ENCODE measurements at regions not wholly inside any gene's neighbourhood (a gene's known extent, or its start where the extent isn't known, plus 50 kb on each side); places are given as distances from the start of the nearest gene placed in this dataset.

GRCh38 chr2:104757056-104757455 is 96.9 kb upstream of the POU3F3 start:
- Histone ChIP-seq H2BK20ac (ENCODE audit: low read depth, low read length, poor library complexity, severe bottlenecking) (no peak overlapping the region), H3T11ph (ENCODE audit: low read length) (no peak overlapping the region), H3K4me2 (ENCODE audit: insufficient read depth, insufficient read length, low read length) (no peak overlapping the region), H3K14ac (ENCODE audit: insufficient read depth, low read length) (no peak overlapping the region), H4K91ac (ENCODE audit: insufficient read length, low read depth, low read length) (no peak overlapping the region), H3K23ac (ENCODE audit: insufficient read length, low read depth, low read length) (no peak overlapping the region), H3K27me3 (ENCODE audit: insufficient read depth, low read length) (no peaks in the 10 kb centered on the region), H3K4ac (ENCODE audit: low read depth, low read length) (no peak overlapping the region), H3K27ac (ENCODE audit: insufficient read length, low read depth, low read length) (no peak overlapping the region), H2BK15ac (ENCODE audit: low read depth, low read length) (no peak overlapping the region), H3K56ac (ENCODE audit: insufficient read length, low read depth, low read length) (no peak overlapping the region), H4K20me1 (ENCODE audit: control insufficient read depth, insufficient read depth, insufficient read length) (no peaks in the 10 kb centered on the region), H3K4me1 (ENCODE audit: insufficient read depth, low read length) (peaks cover 4% of the 10 kb centered on the region; the same call in 1 of the 2 replicates), H3K23me2 (ENCODE audit: insufficient read length, low read depth, low read length, poor library complexity, severe bottlenecking) (no peaks in the 10 kb centered on the region), H3K9ac (ENCODE audit: extremely low read depth, insufficient read length, low read length) (no peak overlapping the region), H2AK5ac (ENCODE audit: insufficient read length, low read length) (no peak overlapping the region), H2AFZ (ENCODE audit: low read length) (no peak overlapping the region), H2BK5ac (ENCODE audit: insufficient read length, low read length) (no peak overlapping the region), H2BK12ac (ENCODE audit: insufficient read length, low read depth, low read length) (no peak overlapping the region), H4K8ac (replicated peaks; ENCODE audit: insufficient read length, low read depth, low read length) (no peak overlapping the region), H3K18ac (ENCODE audit: insufficient read length, low read depth, low read length) (no peak overlapping the region), H2BK120ac (ENCODE audit: low read depth, low read length, poor library complexity, severe bottlenecking) (no peak overlapping the region), H3K9me3 (ENCODE audit: control insufficient read depth, low read depth, low read length) (no peaks in the 10 kb centered on the region), H3K79me2 (ENCODE audit: insufficient read depth, low read length) (no peaks in the 10 kb centered on the region), H3K79me1 (ENCODE audit: insufficient read depth, low read depth, low read length, poor library complexity, severe bottlenecking) (no peaks in the 10 kb centered on the region), H4K5ac (ENCODE audit: insufficient read length, low read depth, low read length) (no peak overlapping the region)
- H3K4me3 Mint-ChIP-seq: no peak overlapping the region
- H3K27ac Mint-ChIP-seq: no peak overlapping the region; a peak in 2 of 7 replicates
- no peak for TF ChIP-seq CTCF (conservative IDR thresholded peaks at IDR 0.05)
- peaks cover 38 to 47% of the 10 kb centered on the region in 2 experiments for H3K4me1 Mint-ChIP-seq
- peaks cover 11 to 12% of the 10 kb centered on the region in 2 experiments for H3K9me3 Mint-ChIP-seq
- DNase-seq: no peak
- H3K36me3 Mint-ChIP-seq (ENCODE audit: insufficient read depth in 1 of 3, low read depth in 3 of 3): peaks cover 5 to 17% (median 9%) of the 10 kb centered on the region in 3 experiments
- WGBS (ENCODE audit: extremely low coverage, insufficient read length, low lambda C conversion rate): no CpG with 5 or more reads among the region's 5 CpGs
- peaks cover 8% of the 10 kb centered on the region for H3K27me3 Mint-ChIP-seq (ENCODE audit: low read depth)

Measured in H9 (cell line).